Breast epithelium (tissue), 3 donors: ENCODE measurements at regions not wholly inside any gene's neighbourhood (a gene's known extent, or its start where the extent isn't known, plus 50 kb on each side); places are given as distances from the start of the nearest gene placed in this dataset.

Source experiments
- POLR2A ChIP-seq: fragments of 450-650 bp; IDR thresholded peaks from one replicate; pipeline ENCODE4 v1.6.1; 2016; ENCODE audit warnings: antibody characterized with exemption, mild to moderate bottlenecking, moderate library complexity
- POLR2AphosphoS5 ChIP-seq, 3 donors: sonication (generic); formaldehyde crosslinking; IDR thresholded peaks; one replicate each; pipeline ENCODE4 v1.6.1; 2017; ENCODE audit warnings: antibody characterized with exemption in 3 of 3
- TF ChIP-seq, protein P1 (sequence below), 3 donors: fragments of 450-650 bp; IDR thresholded peaks; one replicate each; pipeline ENCODE4 v1.5.1; 2016 to 2017; ENCODE audit warnings: antibody characterized with exemption in 3 of 3, mild to moderate bottlenecking in 3 of 3, moderate library complexity in 3 of 3

DNA sequence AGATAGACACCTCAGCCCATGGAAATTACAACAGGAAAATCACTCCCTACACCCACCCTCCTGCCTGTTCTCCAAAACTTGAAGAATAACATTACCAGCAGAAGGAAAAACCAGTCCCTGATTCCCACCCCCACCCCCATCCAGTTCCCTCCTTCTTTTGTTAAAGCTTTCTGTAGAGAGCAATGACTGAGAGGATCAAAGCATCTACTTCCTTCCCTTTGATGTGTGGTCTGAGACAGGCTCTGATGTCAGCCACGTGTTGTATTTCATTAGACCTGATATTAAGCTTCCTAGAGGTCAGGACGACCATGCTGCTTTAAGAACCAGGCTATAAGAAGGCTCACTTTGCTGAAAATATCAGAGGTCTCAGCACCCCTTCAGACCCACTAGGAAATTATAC, 73.9 kb upstream of the HAO2 start:
- TF ChIP-seq, protein P1, sequence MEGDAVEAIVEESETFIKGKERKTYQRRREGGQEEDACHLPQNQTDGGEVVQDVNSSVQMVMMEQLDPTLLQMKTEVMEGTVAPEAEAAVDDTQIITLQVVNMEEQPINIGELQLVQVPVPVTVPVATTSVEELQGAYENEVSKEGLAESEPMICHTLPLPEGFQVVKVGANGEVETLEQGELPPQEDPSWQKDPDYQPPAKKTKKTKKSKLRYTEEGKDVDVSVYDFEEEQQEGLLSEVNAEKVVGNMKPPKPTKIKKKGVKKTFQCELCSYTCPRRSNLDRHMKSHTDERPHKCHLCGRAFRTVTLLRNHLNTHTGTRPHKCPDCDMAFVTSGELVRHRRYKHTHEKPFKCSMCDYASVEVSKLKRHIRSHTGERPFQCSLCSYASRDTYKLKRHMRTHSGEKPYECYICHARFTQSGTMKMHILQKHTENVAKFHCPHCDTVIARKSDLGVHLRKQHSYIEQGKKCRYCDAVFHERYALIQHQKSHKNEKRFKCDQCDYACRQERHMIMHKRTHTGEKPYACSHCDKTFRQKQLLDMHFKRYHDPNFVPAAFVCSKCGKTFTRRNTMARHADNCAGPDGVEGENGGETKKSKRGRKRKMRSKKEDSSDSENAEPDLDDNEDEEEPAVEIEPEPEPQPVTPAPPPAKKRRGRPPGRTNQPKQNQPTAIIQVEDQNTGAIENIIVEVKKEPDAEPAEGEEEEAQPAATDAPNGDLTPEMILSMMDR (IDR thresholded peaks at IDR 0.05), result no peak
- no peak for TF ChIP-seq POLR2AphosphoS5 (IDR thresholded peaks at IDR 0.05)
- no peak for TF ChIP-seq POLR2A
